ENCODE measurements at regions not wholly inside any gene's neighbourhood (a gene's known extent, or its start where the extent isn't known, plus 50 kb on each side); places are given as distances from the start of the nearest gene placed in this dataset.

- FAIRE-seq: no peak
- H3K36me3 ChIP-seq: no peaks in the 10 kb centered on the region
- intact Hi-C loops (cut with DNase I): no loop called here
- ATAC-seq: no peak
- DNase-seq: no peak
- WGBS, 2 donors: 27 to 31% methylated on average over 2 of the region's 2 CpGs
- H3K4me3 ChIP-seq: no peak overlapping the region
- H3K27ac ChIP-seq: no peak overlapping the region
- H3K9me3 ChIP-seq: no peaks in the 10 kb centered on the region
- no peaks in the 10 kb centered on the region for H3K4me1 ChIP-seq
- TF ChIP-seq CTCF (IDR thresholded peaks at IDR 0.05): no peak
- H3K27me3 ChIP-seq: no peaks in the 10 kb centered on the region
Measured at GRCh38 chr6:11386726-11387125, 150.8 kb upstream of the TMEM170B start.

- H3K4me3 ChIP-seq: no peak overlapping the region
- 50 to 59% methylated on average over 4 of the region's 4 CpGs for WGBS, 2 donors
- H3K27me3 ChIP-seq: no peaks in the 10 kb centered on the region
- H3K4me1 ChIP-seq: no peaks in the 10 kb centered on the region
- FAIRE-seq (no peak), ATAC-seq (no peak), DNase-seq (no peak)
- no peaks in the 10 kb centered on the region for H3K9me3 ChIP-seq
- no peaks in the 10 kb centered on the region for H3K36me3 ChIP-seq
- intact Hi-C loops (cut with DNase I): no loop called here
- H3K27ac ChIP-seq: no peak overlapping the region
- TF ChIP-seq CTCF (IDR thresholded peaks at IDR 0.05): no peak
Measured at GRCh38 chr6:11386323-11386722, 151.2 kb upstream of the TMEM170B start.

GRCh38 chr6:11384531-11385309 is 152.3 kb upstream of the NEDD9 start:
- no peak for TF ChIP-seq CTCF (IDR thresholded peaks at IDR 0.05)
- no peak for ATAC-seq
- 74 to 77% methylated on average over 7 of the region's 7 CpGs for WGBS, 2 donors
- Histone ChIP-seq H3K9me3 (no peaks in the 10 kb centered on the region), H3K27me3 (no peaks in the 10 kb centered on the region), H3K4me1 (no peaks in the 10 kb centered on the region), H3K4me3 (no peak overlapping the region), H3K27ac (no peak overlapping the region), H3K36me3 (no peaks in the 10 kb centered on the region)
- DNase-seq: no peak
- FAIRE-seq: no peak
- intact Hi-C loops (cut with DNase I): no loop called here

GRCh38 chr6:11381801-11382513 is 149.5 kb upstream of the NEDD9 start:
- Histone ChIP-seq H3K4me1 (no peaks in the 10 kb centered on the region), H3K4me3 (peak overlapping the region in 1 of 4 donors; percentile 28), H3K27me3 (no peaks in the 10 kb centered on the region), H3K9me3 (no peaks in the 10 kb centered on the region), H3K36me3 (no peaks in the 10 kb centered on the region), H3K27ac (peak overlapping the region in 2 of 4 donors; percentile 23 to 28)
- no peak for TF ChIP-seq CTCF (IDR thresholded peaks at IDR 0.05)
- WGBS, 2 donors: 81 to 83% methylated on average over 13 of the region's 13 CpGs
- ATAC-seq (peak in 3 of 4 donors; percentile 40 to 84 (median 71)), FAIRE-seq (no peak), DNase-seq (no peak)
- intact Hi-C loops (cut with DNase I): no loop called here

All from pancreas (tissue), 10 donors.